Tibial artery (tissue), 4 donors: ENCODE measurements at regions not wholly inside any gene's neighbourhood (a gene's known extent, or its start where the extent isn't known, plus 50 kb on each side); places are given as distances from the start of the nearest gene placed in this dataset.

Experiments
- DNase-seq, 2 donors: peaks; one replicate each; pipeline ENCODE4 v3.0.0-alpha.2; 2019
- H3K27ac ChIP-seq, 2 donors: fragments of 200-600 bp; sonication (generic) in 1 of 2; 1 replicate in 1 of 2; 2 replicates in 1 of 2; pipeline ENCODE4 v1.5.1; 2018 to 2019; ENCODE audit warnings: mild to moderate bottlenecking in 1 of 2
- H3K27me3 ChIP-seq, 2 donors: fragments of 200-600 bp; sonication (generic) in 1 of 2; one replicate each; pipeline versions ENCODE4 v1.5.1 to v1.6.0; 2016 to 2019
- H3K36me3 ChIP-seq, 3 donors: fragments of 200-600 bp; sonication (generic) in 2 of 3; one replicate each; pipeline ENCODE4 v1.5.1; 2016 to 2019; ENCODE audit warnings: mild to moderate bottlenecking in 2 of 3
- H3K4me1 ChIP-seq, 4 donors: fragments of 200-600 bp; sonication (generic) in 2 of 4; 1 replicate in 3 of 4; 2 replicates in 1 of 4; pipeline ENCODE4 v1.5.1; 2016 to 2019
- H3K4me3 ChIP-seq, 2 donors: fragments of 200-600 bp; sonication (generic) in 1 of 2; 1 replicate in 1 of 2; 2 replicates in 1 of 2; pipeline ENCODE4 v1.5.1; 2018 to 2019; ENCODE audit warnings: mild to moderate bottlenecking in 2 of 2
- H3K9me3 ChIP-seq, 3 donors: fragments of 200-600 bp; sonication (generic) in 1 of 3; one replicate each; pipeline ENCODE4 v1.5.1; 2016 to 2019
- CTCF ChIP-seq, 2 experiments: fragments of 200-600 bp in 1 of 2; fragments of 450-650 bp in 1 of 2; IDR thresholded peaks; one replicate each; pipeline ENCODE4 v1.5.1; 2017 to 2019; ENCODE audit warnings: antibody characterized with exemption in 2 of 2, mild to moderate bottlenecking in 1 of 2, moderate library complexity in 1 of 2
- intact Hi-C: fragments of 100-400 bp; cut with DNase I; formaldehyde crosslinking; loops from one replicate; pipeline ENCODE4 v1.15.0; 2023; ENCODE audit warnings: low total_unique reads

- no peak for TF ChIP-seq CTCF (IDR thresholded peaks at IDR 0.05)
- intact Hi-C loops: no loop called here
- Histone ChIP-seq H3K27me3 (no peaks in the 10 kb centered on the region), H3K9me3 (no peaks in the 10 kb centered on the region), H3K36me3 (peaks cover 0 to 6% (median 6%) of the 10 kb centered on the region in 3 donors), H3K4me1 (peaks cover 0 to 95% (median 66%) of the 10 kb centered on the region in 4 donors), H3K27ac (peak overlapping the region; percentile 75 to 89), H3K4me3 (no peak overlapping the region)
- peak in 1 of 2 donors; percentile 61 for DNase-seq
Measured at GRCh38 chr11:10641912-10642697, 51.5 kb downstream of the IRAG1 start.

DNA sequence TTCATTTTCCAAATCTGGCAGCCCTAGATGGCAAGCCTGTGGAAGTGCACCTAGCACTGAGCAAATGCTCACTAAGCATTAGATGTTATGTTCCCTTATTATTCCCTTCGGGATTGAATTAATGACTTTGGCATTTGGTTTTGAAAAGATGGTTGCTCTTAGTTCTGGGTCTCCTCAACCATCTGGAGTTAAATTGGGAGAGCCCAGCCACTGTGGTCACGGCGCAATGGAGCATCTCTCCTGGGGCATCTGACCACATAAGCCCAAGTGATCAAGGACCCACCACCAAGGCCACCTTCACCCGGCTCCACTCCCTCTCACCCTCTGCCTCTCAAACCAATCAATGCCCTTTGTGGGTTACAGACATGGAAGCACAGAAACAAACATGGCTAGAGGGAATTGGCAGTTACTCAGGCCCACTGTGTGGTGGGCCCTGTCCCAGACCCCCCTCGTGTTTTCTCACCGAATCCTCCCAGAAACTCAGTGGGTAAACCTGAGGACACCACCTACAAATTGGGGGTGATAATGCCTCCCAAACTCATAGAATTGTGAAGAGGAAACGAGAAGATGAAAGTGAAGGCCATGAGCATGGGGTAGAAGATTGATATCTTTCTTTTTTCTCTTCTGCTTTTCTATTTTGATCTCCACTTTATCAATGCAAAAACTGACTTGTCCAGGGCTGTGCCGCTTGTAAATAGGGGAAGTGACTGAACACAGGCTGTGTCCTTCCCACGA, 52.2 kb downstream of the IRAG1 start:
- intact Hi-C loops: no loop called here
- TF ChIP-seq CTCF (IDR thresholded peaks at IDR 0.05): no peak
- Histone ChIP-seq H3K4me1 (peaks cover 0 to 93% (median 59%) of the 10 kb centered on the region in 4 donors), H3K9me3 (no peaks in the 10 kb centered on the region), H3K27ac (peak overlapping the region; percentile 75 to 89), H3K36me3 (no peaks in the 10 kb centered on the region), H3K27me3 (no peaks in the 10 kb centered on the region), H3K4me3 (no peak overlapping the region)
- peak; percentile 10 to 35 for DNase-seq

DNA sequence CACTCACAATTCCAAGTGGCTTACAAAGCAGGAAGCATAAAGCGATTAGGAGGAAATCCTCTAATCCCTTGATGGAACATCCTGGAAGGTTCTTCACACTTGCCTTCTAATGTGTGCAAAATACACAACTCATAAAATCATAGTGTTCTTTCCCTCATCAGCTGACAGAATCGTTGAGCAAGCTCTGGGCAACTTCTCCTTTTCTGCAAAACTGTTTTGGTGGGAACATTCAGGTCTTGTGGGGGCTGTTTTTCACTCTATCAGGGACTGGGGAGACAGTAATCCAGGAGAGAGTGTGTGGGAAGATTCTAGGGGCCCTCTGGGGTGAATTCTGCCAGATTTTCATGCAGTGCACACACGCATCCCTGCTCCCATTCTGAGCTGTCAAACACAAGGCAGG, 53.2 kb downstream of the IRAG1 start:
- no peak overlapping the region for H3K4me3 ChIP-seq
- H3K9me3 ChIP-seq: no peaks in the 10 kb centered on the region
- TF ChIP-seq CTCF (IDR thresholded peaks at IDR 0.05): no peak
- no peaks in the 10 kb centered on the region for H3K27me3 ChIP-seq
- H3K36me3 ChIP-seq: peaks cover 0 to 6% (median 5%) of the 10 kb centered on the region in 3 donors
- H3K27ac ChIP-seq: peak overlapping the region; percentile 75 to 89
- peaks cover 0 to 83% (median 52%) of the 10 kb centered on the region in 4 donors for H3K4me1 ChIP-seq
- intact Hi-C loops: no loop called here
- DNase-seq: peak; percentile 18 to 54

- Histone ChIP-seq H3K9me3 (no peaks in the 10 kb centered on the region), H3K4me1 (peaks cover 0 to 74% (median 44%) of the 10 kb centered on the region in 4 donors), H3K27ac (peak overlapping the region; percentile 75 to 89), H3K36me3 (peaks cover 0 to 11% (median 7%) of the 10 kb centered on the region in 3 donors), H3K4me3 (no peak overlapping the region), H3K27me3 (no peaks in the 10 kb centered on the region)
- intact Hi-C loops: loop anchor here (2.0 kb wide), 1 partner anchor 71 kb away; the partner anchor contains the start of gene LYVE1
- DNase-seq: peak; percentile 22 to 35
- TF ChIP-seq CTCF (IDR thresholded peaks at IDR 0.05): no peak
Measured at GRCh38 chr11:10639350-10639749, 54.2 kb downstream of the IRAG1 start.

- peak; percentile 30 to 81 for DNase-seq
- H3K36me3 ChIP-seq: peaks cover 6 to 13% (median 12%) of the 10 kb centered on the region in 3 donors
- TF ChIP-seq CTCF (IDR thresholded peaks at IDR 0.05): no peak
- intact Hi-C loops: loop anchor here (2.0 kb wide), 1 partner anchor 70 kb away; the partner anchor contains the start of gene LYVE1
- H3K4me1 ChIP-seq: peaks cover 0 to 67% (median 43%) of the 10 kb centered on the region in 4 donors
- H3K27ac ChIP-seq: peak overlapping the region; percentile 75 to 89
- no peaks in the 10 kb centered on the region for H3K9me3 ChIP-seq
- H3K27me3 ChIP-seq: no peaks in the 10 kb centered on the region
- H3K4me3 ChIP-seq: no peak overlapping the region
Measured at GRCh38 chr11:10638316-10638925, 55.1 kb downstream of the IRAG1 start.
